NCI-H2196 treated with DMSO at 0.1 percent for 48 hours (cell line): ENCODE measurements at regions not wholly inside any gene's neighbourhood (a gene's known extent, or its start where the extent isn't known, plus 50 kb on each side); places are given as distances from the start of the nearest gene placed in this dataset.

Experiments used
- DNase-seq: peaks from one replicate; lab custom pipeline; 2025; ENCODE audit not compliant: unreplicated experiment; lab: John Stamatoyannopoulos, UW

DNA sequence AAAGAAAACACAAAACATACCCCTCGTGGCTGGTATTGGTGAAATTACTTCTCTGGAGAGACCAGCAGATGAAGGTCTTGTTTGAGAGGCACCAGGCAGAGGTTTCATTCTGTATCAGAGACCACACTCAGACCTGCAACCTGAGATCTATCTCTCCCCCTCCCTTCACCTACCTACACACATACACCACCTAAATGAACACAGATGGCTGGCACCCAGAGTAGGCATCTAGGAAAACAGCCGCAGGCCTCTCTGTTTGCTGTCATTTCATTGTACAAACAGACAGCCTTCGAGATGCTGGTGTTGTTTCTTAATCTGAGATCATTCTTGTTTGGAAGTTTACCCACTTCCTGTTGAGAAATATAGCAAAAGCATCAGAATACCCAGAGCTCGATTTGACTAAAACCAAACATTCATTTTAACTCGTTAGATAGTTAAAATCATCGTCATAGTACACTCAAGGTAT lies 173.9 kb upstream of the SLC25A13 start:
- DNase-seq = peak; percentile 39

DNA sequence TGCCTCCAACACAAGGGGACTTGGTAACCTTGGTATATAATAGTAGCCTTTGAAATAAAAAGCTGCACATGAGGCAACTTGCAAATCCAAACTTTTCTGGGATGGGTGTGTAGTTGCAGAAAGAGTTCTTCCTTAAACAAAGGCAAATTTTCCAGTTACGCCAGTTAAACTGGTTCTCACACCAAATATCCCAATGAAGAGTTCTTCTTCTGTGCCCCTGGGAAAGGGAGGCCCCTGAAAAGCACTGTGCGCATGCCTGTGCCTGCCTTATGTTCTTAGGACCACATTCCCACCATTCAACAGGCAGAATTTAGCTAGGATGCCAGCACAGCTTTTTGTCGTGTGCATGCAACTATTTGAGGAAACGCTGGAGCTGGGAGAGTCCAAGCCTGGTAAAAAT lies 164.8 kb upstream of the SLC25A13 start:
- DNase-seq = no peak

GRCh38 chr7:96484845-96485244 lies 162.9 kb upstream of the SLC25A13 start:
- no peak for DNase-seq

- DNase-seq = no peak
These were observed 162.2 kb upstream of the SLC25A13 start for GRCh38 chr7:96484091-96484490.

GRCh38 chr7:96481796-96482195 lies 159.9 kb upstream of the SLC25A13 start:
- no peak for DNase-seq

- no peak for DNase-seq
These were observed 157.2 kb upstream of the SLC25A13 start for GRCh38 chr7:96479015-96479645.

GRCh38 chr7:96471606-96472005 lies 149.7 kb upstream of the SLC25A13 start:
- DNase-seq = no peak

- no peak for DNase-seq
These were observed 130.2 kb upstream of the SLC25A13 start for GRCh38 chr7:96452146-96452545.

GRCh38 chr7:96449094-96449493 lies 127.2 kb upstream of the SLC25A13 start:
- no peak for DNase-seq

GRCh38 chr7:96447109-96447645 lies 125.3 kb upstream of the SLC25A13 start:
- no peak for DNase-seq

DNA sequence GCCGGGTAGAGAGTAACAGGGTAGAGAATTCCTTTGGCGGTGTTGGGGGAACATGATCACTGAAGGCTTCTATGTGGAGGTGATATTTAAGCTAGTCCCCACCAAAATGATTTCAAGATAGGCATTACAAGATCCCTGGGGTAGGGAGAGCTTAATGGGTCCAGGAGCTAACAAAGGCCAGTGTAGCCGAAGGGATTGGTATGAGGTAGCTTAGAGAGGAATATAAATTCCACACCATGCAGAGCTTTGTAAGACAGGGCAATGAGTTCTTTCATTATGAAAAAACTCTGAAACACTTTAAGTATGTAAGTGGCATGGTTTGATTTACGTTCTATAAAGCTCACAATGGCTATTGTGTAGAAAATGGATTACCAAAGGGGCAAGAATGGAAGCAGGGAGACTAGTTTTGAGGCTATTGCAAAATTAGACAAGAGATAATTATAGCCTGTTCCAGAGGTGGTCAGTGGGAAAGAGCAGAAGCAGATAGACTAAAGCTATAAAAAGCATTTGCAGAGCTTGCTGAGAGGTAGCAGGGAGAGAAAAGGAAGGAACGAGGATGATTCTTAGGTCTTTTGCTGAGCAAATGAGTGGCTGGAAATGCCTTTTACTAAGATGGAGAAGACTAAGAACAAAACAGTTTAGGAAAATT lies 119.7 kb upstream of the SLC25A13 start:
- no peak for DNase-seq

GRCh38 chr7:96440328-96440727 lies 118.4 kb upstream of the SLC25A13 start:
- no peak for DNase-seq

DNA sequence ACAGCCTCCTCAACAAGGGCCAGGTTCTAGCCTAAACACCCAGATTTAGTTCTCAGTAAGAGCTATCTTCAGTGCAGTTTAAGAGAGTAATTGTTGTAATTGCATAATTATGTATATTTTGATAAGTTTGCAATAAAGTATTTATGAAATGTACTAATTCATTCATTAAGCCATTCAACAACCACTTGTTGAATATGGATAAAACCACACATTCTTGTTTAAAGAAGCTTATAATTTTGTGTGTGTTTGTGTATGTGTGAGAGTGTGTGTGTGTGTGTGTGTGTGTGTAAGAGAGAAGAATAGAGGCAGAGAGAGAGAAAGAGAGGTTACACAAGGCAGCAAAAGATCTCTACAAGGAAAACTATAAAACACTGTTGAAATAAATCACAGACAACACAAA lies 115.0 kb upstream of the SLC25A13 start:
- DNase-seq = no peak

DNA sequence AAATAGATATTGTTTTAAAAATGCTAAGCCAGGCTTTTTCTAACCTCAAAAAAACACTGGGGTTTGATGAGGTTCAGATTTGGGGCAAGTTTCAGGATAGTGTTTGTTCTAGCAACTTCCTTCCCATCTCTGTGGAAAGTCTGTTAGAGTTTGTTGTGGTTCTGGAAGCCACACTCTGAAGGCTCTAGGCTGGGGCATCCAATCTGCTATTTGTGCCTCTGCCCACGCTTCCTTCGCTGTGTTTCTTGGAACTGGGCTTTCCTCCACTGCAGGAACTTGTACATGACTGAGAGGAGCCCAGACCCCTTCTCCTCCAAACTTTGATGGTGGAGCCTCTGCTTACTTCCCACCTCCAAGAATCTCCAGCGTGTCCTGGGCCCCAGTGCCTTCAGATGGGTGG lies 108.5 kb upstream of the SLC25A13 start:
- no peak for DNase-seq

DNA sequence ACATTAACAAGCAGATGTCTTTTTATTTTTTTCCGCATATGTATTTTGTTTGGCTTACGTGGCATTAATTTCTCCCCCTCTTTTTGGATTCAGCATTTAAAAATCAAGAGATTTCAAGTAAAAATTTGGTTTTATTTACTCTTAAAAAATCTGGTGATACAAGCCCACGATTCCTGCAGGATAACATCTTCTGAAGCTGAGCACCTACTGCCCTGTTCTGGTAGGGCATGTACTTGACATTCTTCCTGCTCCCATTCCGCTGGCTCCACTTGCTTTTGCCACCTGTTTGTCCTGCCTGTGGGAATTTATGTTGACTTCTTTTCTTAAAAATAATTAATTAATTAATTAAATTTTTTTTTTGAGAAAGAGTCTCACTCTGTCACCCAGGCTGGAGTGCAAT lies 105.2 kb upstream of the SLC25A13 start:
- DNase-seq = no peak

DNA sequence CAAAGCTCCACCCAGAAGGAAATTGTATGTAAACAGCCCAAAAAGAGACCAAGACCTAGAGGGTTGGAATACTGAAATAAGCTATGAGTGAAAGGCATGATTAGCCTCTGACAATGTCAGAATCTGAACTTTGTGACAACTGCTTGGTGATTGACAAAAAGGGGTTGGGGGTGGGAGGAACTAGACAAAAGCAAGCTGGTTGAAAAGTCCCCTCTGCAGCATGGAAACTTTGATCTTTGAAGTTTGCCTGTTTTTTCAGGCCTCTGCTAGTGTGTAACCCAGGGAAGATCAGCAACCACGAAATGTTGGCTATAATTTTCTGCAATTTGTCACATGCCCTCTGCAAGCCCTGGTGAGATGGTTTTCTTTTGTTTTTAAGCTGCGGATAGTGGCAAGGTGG lies 104.8 kb upstream of the SLC25A13 start:
- no peak for DNase-seq

DNA sequence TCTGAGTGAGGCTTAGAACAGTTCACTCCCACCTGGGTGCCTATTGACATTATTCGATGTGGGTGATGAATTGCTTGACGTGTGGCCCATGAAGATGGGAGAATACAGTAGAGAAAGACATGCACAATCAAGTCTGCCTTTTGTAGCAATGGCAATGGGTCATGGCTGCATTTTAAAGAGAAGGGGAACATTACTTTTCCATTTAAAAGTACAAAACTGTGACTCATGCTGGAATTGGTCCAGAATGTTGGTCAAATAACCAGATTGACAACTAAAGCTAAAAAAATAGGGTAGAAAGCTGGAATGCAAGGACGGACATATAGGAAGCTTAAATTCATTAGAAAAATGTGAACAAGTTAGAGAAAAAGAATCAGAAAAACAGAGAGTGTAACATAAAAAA lies 104.1 kb upstream of the SLC25A13 start:
- no peak for DNase-seq

GRCh38 chr7:96424411-96424810 lies 102.5 kb upstream of the SLC25A13 start:
- no peak for DNase-seq

- DNase-seq = no peak
These were observed 100.5 kb upstream of the SLC25A13 start for GRCh38 chr7:96422388-96422787.

- no peak for DNase-seq
These were observed 96.7 kb upstream of the SLC25A13 start for GRCh38 chr7:96418581-96418980.

DNA sequence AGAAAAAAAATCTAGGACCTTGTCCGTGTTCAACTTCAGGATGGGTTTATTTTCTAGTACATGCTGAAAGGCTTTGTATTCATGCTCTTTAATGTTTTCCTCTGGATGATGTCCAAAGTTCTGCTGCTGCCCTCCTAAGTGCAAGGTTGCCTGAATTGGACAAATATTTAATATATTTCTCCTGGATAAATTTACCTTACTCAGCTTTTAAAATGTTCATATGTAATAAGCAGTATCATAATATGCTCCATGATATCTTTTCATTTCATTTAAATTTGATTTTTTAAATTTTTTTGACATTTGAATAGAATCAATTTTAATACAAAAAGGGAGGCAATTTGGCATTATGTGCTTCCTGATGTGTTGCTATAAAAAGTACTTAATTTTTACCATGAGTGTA lies 95.9 kb upstream of the SLC25A13 start:
- no peak for DNase-seq

DNA sequence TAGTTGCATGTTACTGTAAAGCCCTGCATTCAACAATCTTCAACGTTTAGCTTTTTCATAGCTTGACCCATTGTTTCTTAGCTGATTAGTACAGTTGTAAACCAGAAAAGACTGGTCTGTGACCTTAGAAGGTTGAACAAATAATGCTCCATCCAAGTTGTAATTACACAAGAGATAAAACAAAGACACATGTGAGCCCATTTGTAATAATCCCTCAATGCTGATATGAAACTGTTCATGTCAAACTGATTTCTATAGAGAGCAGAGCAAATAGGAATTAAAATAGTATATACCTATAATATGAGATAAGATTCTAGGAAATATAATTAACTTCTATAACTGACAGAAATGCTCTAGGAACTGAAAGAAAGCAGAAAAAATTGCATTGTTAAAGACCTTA lies 94.7 kb upstream of the SLC25A13 start:
- DNase-seq = no peak

GRCh38 chr7:96416116-96416515 lies 94.2 kb upstream of the SLC25A13 start:
- no peak for DNase-seq
